GM10248 (cell line): ENCODE measurements at regions not wholly inside any gene's neighbourhood (a gene's known extent, or its start where the extent isn't known, plus 50 kb on each side); places are given as distances from the start of the nearest gene placed in this dataset.

ENCODE experiments used
- CTCF ChIA-PET: fragments of 300-600 bp; sonication (Branson Sonifier 250); formaldehyde crosslinking; extraction: SDS; loops from one replicate; lab custom pipeline; 2021; ENCODE audit warnings: antibody characterized with exemption; lab: Yijun Ruan, JAX
- POLR2A ChIA-PET: fragments of 350-650 bp; sonication (Branson Sonifier 250); formaldehyde crosslinking; extraction: SDS; loops from one replicate; lab custom pipeline; 2020; ENCODE audit warnings: antibody characterized with exemption; lab: Yijun Ruan, JAX
- DNase-seq: peaks from one replicate; pipeline ENCODE4 v3.0.0; 2012; ENCODE audit errors: extremely low spot score
- TF ChIP-seq, protein P1 (sequence below): IDR thresholded peaks from 2 replicates; pipeline ENCODE4 v1.5.1; 2012; ENCODE audit warnings: mild to moderate bottlenecking, low read depth; ENCODE audit errors: extremely low read depth, missing control alignments, control extremely low read depth

DNA sequence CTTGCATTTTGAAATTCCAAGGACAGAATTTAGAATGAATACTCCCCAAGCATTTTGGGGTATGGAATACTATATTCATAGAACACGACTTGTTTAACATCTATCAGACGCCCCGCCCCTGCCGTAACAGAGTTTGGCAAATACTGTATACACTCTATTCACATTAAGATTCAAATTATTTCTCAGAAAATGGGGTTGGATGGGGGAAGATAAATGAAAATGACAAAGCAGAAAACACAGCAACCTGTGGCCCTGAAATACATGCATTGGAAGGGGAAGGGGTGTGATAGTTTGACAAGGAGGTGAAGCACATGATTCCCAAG, 634.6 kb upstream of the SLC39A10 start:
- ChIA-PET POLR2A (no interaction called here), CTCF (interaction anchor here (0.7 to 1.4 kb wide), 3 partner anchors 9 to 109 kb away, joined by 3 to 4 read pairs (median 3); no protein-coding TSS in a partner anchor)
- TF ChIP-seq, protein P1, sequence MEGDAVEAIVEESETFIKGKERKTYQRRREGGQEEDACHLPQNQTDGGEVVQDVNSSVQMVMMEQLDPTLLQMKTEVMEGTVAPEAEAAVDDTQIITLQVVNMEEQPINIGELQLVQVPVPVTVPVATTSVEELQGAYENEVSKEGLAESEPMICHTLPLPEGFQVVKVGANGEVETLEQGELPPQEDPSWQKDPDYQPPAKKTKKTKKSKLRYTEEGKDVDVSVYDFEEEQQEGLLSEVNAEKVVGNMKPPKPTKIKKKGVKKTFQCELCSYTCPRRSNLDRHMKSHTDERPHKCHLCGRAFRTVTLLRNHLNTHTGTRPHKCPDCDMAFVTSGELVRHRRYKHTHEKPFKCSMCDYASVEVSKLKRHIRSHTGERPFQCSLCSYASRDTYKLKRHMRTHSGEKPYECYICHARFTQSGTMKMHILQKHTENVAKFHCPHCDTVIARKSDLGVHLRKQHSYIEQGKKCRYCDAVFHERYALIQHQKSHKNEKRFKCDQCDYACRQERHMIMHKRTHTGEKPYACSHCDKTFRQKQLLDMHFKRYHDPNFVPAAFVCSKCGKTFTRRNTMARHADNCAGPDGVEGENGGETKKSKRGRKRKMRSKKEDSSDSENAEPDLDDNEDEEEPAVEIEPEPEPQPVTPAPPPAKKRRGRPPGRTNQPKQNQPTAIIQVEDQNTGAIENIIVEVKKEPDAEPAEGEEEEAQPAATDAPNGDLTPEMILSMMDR: no peak
- DNase-seq: no peak

DNA sequence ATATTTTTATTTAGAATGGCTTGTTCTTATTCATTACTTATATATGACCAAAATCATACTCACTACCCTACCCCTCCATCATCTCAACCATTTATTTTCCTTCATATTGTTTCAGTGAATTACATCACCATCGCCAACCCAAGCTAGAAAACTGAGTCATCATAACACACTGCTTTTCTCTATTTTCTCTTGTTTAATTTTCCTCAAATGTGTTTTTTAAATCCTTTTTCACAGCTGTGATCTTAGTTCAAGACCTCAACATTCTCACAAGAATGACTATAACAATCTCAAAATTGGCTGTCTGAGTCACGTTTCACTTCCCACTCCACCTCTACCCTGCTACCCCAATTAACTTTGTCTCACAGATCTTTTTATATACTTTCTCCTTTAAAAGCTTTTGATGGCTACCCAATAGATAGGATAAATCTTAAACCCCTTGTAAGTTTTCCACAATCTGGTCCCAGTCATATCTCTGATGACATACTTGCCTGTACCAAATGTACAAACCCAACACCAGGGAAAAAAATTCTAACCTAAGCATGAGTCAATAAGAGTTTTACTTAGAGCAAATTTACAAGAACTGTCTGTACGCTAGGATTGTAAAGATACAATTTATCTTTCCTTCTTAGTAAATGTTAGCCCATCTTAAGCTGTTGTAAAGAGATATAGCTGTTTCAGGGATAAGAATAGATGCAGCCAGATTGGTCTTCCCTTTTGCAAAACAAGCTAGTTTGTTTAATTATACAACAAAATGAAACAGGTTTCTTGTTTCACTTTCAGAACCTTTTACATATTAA, 635.1 kb upstream of the SLC39A10 start:
- DNase-seq: no peak
- CTCF ChIA-PET: interaction anchor here (0.7 to 1.2 kb wide), 2 partner anchors 10 to 109 kb away, joined by 3 to 4 read pairs; no protein-coding TSS in a partner anchor
- POLR2A ChIA-PET: no interaction called here
- TF ChIP-seq, protein P1: no peak

DNA sequence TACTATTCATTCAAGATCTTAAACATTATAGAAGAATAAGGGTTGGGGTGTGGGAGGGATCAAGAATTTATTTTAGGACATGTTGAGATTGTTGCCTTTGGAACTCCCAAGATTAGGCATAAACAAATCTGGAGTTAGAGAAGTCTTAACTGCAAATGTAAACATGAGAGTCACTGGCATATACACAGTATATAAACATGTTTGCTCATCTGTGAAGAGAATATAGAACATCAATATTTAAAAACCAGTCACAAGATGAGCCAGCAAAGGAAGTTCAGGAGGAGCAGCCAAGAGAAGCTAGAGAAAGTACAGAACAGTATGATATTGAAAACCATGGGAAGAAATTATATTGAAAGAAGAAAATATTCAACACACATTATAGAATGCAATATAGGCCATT, 638.6 kb upstream of the SLC39A10 start:
- TF ChIP-seq, protein P1: no peak
- CTCF ChIA-PET: interaction anchor here (0.8 to 1.3 kb wide), 2 partner anchors 8 to 34 kb away, joined by 3 read pairs; no protein-coding TSS in a partner anchor
- DNase-seq: no peak
- POLR2A ChIA-PET: no interaction called here

DNA sequence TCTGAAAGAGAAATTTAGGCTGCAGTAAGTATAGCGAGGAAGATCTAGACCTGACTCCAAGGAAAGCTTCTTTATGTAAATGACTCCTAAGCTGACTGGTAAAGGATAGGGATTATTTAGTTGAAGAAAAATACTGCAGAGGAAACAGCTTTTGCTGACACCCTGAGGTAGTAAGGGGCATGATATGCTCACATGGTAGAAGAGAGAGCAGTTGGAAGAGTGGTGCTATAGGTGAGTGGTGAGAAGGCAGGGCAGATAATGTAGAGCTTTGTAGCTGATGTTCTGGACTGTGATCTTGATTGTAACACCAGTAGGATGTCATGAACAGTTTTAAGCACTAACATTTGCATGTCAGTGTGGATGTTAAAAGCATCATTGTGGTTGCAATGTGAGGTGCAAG, 639.1 kb upstream of the SLC39A10 start:
- ChIA-PET POLR2A (no interaction called here), CTCF (interaction anchor here (0.8 to 1.3 kb wide), 2 partner anchors 9 to 35 kb away, joined by 3 read pairs; no protein-coding TSS in a partner anchor)
- TF ChIP-seq, protein P1: no peak
- DNase-seq: no peak

DNA sequence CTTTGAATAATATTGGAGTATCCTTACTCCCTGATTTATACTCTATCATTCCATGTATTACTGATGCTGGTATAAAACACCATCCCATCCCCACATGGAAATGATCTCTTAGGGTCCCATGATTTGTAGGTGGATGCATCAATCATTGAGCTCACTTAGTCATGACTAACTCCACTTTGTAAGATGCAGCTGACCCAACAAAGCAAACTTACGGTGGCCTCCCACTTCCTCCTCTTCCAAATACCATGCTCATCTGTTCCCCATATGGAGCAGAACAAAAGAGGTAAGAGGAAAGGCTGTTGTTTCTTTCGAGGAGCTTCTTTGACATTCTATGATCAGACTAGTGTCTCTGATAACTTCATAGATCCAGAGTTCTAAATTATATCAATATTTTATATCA, 640.2 kb upstream of the SLC39A10 start:
- CTCF ChIA-PET: interaction anchor here (0.7 kb wide), 1 partner anchor 17 kb away, joined by 3 read pairs; no protein-coding TSS in a partner anchor
- POLR2A ChIA-PET: no interaction called here
- no peak for DNase-seq
- TF ChIP-seq, protein P1: no peak

DNA sequence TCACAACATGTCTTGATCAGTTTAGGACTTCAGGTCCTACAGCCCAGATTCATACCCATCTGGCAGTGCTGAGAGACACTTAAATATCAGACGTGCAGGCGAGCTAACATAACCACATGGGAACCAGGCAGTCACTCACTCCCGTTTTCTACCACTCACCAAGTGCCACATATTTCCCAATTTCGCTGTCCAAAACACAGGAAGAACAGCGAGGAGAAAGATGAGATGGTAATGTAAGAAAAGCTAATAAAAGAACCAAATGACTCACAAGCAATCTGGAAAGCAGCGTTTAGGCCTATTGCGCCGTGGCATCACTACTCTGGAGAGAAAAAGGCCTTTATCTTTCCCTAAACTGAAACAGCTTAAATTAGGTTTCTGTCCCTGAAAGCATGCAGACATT, 647.8 kb upstream of the SLC39A10 start:
- DNase-seq: no peak
- ChIA-PET CTCF (interaction anchor here (0.9 to 1.6 kb wide), 3 partner anchors 9 to 61 kb away, joined by 3 to 5 read pairs (median 4); no protein-coding TSS in a partner anchor), POLR2A (no interaction called here)
- TF ChIP-seq, protein P1: no peak
